HG02870 (cell line): ENCODE measurements at regions not wholly inside any gene's neighbourhood (a gene's known extent, or its start where the extent isn't known, plus 50 kb on each side); places are given as distances from the start of the nearest gene placed in this dataset.

Source experiments
- ATAC-seq: cut with Tn5 transposase; IDR thresholded peaks from one replicate; pipeline ENCODE4 v1.9.1; 2021; ENCODE audit warnings: mild to moderate bottlenecking, moderate library complexity; ENCODE audit not compliant: unreplicated experiment

DNA sequence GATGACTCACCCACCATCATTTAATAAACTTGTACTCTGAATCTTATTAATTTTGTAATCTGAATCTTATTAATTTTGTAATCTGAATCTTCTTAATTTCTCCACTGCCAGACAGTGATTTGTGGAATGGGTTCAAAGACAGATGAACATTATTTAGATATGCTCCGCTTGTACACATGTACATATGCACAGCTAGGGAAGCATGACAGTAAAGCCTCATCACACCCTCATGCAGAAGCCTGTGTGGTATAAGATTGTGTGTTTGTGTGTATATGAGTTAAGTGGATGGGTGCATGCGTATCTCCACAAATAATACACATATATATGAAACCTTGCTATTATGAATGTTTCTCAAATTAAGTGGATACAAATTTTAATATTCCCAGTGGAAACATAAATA, 318.5 kb upstream of the SFRP2 start:
- no peak for ATAC-seq

DNA sequence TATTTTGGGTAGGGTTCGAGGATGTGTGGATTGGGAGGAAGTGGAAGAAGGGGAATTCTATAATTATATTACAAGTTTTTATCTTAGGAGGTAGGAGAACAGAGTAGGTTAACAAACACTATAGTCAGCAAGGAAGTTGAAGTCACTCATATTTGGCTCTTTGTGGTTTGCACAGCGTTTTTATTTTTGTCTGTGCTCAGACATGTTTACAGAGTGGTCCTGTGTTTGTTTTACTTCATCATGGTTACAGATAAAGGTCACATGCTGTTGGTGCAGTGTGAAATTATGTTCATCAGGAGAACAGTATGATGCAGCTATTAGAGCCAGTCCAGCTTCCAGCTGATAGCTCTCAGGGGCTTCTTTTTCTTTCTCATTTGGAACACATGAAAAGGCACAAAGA, 299.9 kb upstream of the SFRP2 start:
- no peak for ATAC-seq

DNA sequence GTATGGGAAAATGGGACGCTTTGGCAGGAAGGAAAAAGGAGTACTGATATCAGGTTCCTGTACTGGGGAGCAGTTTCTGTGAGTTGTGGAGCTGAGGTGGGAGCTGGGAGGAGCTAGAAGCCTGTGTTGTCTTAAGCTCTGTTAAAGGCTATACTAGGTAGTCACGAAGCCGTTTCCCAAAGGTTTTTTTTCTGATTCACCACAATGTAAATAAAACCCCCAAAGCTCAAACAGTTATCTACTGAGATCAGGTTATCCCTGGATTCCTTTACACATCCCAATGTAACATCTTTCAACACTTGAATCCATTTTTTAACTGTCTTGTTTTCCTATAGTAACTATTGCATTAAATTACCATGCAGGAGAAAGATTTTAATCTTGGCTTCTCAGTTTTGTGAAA, 297.4 kb upstream of the SFRP2 start:
- ATAC-seq: no peak

GRCh38 chr4:154084864-154085263, 296.0 kb upstream of the SFRP2 start:
- ATAC-seq: no peak

DNA sequence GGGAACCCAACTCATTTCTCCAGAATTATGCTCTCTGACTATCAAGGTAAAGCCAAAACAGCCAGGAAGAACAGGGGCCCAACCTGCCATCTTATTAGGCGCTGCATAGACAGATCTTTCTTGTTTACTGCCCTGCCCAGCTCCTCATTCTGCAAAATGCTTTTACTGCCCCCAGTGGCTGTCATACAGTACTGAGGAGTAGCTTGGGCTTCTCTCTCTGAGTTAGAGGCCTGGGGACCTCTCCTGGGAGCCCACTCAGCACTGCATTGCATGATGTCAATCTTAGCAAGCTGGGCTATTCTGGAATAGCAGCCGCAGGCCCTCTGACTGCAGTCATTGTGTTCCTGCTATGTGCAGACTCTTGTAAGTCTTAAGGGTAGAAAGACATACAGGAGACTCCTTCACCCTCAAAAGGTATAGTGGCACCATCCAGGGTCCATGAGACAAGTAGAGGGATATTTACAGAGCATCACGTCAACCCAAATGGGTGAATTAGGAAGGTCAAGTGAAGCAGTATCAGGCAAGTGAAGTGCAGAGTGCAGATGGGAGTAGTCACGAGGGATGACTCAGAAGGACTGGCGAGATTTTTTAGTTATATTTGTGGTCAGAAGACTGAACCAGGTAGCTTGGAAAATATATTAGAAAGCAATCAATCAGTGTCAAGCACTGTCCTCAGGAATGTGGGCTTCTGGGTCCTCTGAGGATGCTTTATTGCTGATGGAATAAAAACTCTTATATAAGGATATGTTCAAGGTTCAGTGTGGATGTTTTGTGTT, 294.1 kb upstream of the SFRP2 start:
- peak; percentile 79 for ATAC-seq

- no peak for ATAC-seq
Measured at GRCh38 chr4:154081391-154081790, 292.5 kb upstream of the SFRP2 start.

DNA sequence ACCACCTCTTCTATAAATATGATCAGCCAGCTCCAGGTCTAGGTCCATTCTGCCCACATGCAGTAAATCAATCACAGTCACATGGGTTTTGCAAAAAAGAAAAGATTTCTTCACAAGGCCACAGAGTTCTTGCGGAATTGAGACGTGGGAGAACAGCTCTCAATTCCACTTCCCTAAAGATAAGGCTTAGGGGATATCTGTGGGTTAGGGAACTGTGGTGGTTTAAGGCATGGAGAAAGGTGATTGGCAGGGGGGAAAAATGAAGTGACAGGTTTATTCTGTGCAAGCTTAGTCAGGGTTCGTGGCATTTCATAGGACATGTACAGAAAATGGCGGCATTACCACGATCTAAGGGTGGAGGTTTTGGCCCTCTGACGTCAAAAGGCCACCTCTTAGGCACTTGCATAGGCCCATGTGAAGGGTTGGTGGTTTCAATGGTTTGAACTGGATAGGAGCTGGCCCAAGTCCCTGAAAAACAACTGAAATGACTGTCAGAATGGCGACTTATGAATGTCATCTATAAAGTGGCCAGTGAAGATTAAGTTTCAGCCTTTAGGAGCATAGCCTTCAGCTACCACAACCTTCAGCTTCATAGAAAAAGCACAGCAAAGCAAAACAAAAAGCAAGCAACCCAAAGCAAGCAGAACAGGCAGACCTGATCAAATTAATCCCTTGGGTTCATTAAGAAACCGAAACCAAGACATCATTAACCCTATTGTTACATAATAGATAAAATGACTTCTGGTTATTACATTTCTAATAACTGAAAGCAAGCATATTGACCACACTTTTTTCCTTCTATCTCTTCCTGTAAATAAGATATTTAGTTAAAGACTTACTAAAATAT, 289.8 kb upstream of the SFRP2 start:
- no peak for ATAC-seq

DNA sequence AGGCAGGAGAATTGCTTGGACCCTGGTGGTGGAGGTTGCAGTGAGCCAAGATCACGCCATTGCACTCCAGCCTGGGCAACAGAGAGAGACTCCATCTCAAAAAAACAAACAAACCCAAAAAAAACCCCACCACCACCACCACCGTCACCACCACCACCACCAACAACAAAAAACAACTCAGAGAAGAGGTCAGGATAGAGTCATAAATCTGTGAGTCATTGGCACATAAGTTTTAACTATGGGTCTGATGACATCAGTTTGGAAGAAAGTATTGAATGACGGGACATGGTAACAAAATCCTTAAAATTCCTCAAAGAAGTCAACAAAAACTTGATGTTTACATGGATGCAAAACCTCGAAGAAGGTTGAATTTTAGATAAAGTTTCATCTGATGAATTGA, 288.0 kb upstream of the SFRP2 start:
- no peak for ATAC-seq

GRCh38 chr4:154073107-154073822, 284.4 kb upstream of the SFRP2 start:
- ATAC-seq: peak; percentile 77

DNA sequence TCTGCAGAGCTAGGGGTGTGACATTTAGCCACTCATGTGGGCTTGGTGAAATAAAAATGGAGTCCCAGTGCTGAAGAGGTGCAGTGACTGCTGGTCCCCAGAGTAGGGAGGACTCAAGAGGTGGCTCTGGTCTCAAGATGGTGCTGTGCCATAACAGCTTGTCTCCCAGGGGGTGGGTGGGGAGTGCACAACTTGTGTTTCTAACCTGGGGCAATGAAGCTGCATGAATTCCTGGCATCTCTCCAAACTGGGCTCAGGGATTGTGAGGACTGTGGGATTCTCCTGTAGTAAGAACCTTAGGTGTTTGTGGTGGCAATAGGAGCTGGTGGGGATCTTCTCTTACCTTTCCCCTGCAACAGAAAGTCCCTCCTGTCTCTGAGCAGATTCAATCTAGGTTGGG, 278.9 kb upstream of the SFRP2 start:
- no peak for ATAC-seq

GRCh38 chr4:154065368-154065767, 276.5 kb upstream of the SFRP2 start:
- ATAC-seq: no peak

DNA sequence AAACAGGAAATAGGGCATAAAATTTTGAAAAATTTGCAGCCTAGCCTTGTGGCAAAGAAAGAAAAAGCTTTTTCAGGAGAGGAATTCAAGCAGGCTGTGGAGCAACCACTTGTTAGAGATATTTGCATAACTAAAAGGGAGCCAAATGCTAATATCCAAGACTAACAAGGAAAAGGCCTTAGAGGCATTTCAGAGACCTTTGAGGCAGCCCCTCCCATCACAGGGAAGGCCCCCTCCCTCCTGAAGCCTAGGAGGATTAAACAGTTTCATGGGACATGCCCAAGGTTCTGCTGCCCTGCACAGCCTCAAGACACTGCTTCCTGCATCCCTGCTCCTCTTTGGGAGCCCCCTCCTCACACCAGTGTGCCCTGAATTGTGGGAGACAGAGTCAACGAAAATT, 275.4 kb upstream of the SFRP2 start:
- ATAC-seq: no peak

- no peak for ATAC-seq
Measured at GRCh38 chr4:154049457-154050181, 260.7 kb upstream of the SFRP2 start.

DNA sequence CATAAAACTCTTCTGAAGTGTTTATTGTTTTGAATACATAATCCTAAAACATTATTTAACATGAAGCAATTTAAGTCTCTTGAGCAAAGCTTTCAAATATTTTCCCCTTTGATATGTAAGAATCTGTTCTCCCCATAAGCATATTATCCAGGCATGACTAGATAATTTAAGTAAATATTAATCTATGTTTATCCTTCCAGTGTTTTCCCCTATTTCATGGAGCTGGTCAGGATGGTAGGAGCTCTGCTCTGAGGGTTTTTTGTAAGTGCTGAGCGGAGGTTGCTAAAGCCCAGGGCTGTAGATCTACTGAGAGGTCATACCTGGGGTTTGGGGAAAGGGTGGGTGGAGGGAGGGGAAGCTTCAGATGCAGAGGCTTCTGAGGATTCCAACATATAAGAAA, 258.9 kb upstream of the SFRP2 start:
- no peak for ATAC-seq

DNA sequence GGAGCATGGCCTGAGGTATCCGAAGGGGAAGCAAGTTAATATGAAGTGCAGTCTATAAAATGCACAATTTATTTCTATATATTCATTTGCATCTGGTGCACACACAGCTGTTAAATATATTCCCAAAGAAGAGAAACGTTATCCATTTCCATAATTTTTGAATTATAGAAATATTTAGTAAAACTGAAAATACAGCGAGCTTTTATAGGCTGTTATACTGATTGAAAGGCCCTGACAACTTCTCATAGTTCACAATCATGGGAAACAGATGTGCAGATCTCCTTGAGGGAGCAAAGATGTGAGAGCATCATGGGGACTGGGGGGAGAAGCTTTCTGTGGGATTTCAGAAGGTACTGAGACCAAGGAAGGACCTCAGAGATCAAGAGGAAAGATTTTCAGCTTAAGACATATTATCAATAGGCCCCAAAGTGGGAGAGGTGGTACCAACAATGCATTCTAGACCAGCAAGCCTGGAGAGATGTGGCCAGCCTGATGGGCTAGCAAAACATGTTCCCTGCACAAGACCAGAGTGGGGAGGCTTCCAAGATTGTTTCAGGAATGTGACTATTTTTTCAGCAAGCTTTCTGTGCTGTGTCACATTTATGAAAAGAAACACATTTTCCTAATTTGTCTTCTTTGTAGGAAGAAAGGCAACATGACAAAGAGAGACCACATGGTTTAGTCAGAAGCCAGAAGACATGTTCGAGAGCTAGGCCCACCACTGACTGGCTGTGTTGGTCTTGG, 256.0 kb upstream of the SFRP2 start:
- ATAC-seq: no peak

GRCh38 chr4:154044108-154044531, 255.2 kb upstream of the SFRP2 start:
- no peak for ATAC-seq

DNA sequence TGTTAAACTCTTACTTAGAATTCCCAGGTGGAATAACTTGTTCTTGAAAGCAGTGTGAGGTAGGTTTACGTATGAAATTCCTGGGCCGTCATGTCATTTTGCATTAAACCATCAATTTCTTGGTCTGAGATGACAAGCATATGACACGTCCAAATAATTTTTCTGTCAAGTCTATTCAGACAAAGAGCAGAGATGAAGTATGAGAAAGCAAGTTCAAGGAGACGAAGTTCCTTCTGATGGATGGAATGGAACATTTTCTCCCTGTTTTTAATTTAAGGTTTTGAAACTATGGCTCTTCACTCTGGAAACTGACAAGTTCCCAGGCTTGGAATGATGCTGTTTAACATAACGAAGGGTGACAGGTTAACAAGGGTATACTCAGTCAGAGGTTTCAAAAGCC, 252.8 kb upstream of the SFRP2 start:
- ATAC-seq: no peak

DNA sequence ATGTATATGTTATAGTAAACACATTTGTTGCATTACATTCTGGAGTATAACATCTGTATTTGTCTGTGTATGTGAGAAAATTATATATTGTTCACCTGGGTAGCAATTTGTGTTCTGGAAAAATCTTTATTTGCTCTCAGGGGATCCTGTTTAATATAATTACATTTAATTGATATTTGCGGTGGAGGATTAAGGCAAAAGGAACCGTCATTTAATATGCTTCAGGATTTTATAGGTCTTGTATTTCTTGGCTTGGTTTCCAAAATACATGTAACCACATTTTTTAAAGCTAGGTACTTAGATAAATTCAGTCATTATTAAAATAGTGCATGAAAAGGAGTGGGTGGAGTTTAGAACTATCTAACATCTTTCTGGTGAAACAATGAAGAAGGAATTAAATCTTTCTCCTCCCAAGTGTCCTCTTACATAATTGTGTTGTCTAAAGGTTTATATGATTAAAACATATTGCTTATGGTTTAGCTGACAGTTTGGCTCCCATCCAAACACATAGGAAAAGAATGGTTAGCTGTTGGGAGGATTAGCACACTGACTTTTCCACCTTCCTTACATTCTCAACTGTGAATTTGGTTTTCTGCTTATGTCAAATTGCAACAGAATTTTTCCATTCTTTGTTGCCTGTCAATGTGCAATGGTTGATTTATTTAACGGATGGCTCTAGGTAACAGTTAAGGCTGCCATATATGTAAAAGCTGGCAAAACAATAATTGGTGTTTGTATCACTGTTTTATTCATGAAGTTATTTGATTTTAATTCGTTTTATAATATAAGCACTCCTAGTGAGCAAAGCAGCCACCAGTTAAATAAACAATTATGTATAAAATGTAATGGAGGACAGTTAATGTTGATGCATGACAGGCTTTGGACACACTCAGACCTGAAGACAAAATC, 250.8 kb upstream of the SFRP2 start:
- ATAC-seq: no peak

DNA sequence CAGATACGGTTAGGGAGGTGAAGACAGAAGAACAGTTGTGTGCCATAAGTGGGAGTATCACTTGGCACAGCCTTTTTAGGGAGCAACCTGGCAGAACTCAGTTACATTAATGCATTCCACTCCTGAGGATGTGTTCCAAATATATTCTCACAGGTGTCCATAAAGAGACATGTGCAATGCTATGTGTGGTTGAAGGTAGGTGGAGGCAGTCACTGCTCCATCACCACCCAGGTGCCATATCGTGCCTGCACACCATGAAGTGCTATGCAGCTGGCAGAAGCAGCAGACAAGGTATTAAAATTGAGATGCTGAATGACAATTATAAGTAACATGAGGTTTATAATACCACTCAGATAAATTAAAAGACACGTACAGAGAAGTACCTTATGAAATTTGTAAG, 248.0 kb upstream of the SFRP2 start:
- ATAC-seq: no peak
